Fibroblast of peridontal ligament (primary cell): ENCODE measurements at regions not wholly inside any gene's neighbourhood (a gene's known extent, or its start where the extent isn't known, plus 50 kb on each side); places are given as distances from the start of the nearest gene placed in this dataset.

Experiments used
- DNase-seq: peaks from one replicate; pipeline ENCODE4 v3.0.0-alpha.2; 2010; ENCODE audit errors: extremely low read depth

DNA sequence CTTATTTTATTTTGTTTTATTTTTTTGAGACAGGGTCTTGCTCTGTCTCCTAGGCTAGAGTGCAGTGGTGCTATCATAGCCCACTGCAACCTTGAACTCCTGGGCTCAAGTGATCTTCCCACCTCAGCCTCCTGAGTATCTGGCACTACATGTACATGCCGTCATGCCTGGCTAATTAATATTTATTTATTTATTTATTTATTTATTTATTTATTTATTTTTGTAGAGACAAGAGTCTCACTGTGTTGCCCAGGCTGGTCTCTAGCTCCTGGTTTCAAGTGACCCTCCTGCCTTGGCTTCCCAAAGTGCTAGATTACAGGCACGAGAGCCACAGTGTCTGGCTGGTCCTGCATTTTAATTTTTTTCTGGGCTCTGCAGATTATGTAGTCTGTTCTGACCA is 84.9 kb upstream of the BCOR start:
- no peak for DNase-seq

- no peak for DNase-seq
These were observed 84.3 kb upstream of the BCOR start for GRCh38 chrX:40182095-40182494.

DNA sequence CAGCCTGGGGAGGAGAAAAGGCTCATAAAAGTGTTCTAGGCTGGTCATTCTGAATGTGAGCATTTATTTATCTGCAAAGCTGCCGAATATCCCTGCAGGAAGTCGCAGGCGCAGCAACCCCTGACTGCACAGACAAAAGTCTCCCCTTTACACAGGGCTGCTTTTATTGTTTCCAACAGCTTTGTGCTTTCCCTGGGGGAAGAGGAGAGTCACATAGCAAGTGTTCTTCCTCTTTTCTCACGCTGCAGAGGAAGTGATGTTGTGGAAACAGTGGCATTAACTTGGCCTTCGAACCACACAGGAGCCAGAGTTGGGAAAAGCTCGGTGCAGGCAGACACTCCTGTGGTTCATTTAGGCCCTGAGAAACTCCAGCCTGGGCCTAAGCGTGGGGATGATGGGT is 81.5 kb upstream of the BCOR start:
- no peak for DNase-seq

GRCh38 chrX:40177942-40178715 is 80.4 kb upstream of the BCOR start:
- no peak for DNase-seq

GRCh38 chrX:40177489-40177888 is 79.7 kb upstream of the BCOR start:
- no peak for DNase-seq

DNA sequence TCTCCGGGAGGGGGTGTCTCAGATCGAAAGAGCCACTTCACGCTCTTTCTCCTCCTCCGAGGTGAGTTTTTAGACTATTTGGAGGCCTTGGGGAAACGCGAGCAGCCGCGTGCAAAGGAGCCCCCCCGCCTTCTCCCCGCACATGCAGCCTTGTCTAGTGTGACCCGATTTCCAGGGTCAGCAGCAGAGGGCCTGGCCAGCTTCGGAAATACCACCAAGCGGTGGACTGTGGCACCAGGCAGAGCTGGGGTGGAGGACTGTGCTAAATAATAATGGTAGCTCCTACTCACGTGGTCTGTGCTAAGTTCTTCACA is 79.3 kb upstream of the BCOR start:
- DNase-seq, result no peak

- DNase-seq, result no peak
These were observed 78.8 kb upstream of the BCOR start for GRCh38 chrX:40176351-40177116.

GRCh38 chrX:40175511-40176350 is 78.0 kb upstream of the BCOR start:
- DNase-seq, result no peak

DNA sequence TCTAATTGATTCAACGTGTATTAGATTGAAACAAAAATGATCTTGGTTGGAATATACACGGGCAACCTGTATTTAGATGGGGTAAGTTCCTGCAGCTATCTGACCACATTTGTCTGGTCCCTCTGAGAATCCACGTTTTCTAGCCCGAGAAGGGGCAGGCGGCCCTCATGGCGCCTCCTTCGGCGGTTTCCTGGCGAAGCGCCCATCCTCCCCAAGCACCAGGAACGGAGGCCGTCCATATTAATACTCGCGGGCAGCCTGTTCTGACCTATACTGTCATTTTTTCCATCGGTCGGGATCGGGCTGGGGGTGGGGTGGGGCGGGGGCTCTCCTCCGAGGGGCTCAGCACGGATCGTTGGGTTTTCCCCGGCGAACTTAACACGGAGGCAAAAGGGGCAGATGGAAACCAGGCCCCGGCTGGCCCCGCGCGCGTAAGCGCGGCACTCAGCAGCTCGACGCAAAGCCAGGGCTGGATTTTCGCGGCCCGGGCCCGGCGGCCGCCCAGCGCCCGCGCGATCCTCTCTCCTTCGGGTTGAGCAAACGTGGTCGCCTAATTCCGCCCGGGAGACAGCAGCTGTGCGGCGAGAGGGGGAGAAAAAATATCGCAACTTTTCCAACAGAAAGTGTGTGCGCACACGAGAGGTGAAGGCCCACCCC is 77.2 kb upstream of the BCOR start:
- peak; percentile 32 for DNase-seq

DNA sequence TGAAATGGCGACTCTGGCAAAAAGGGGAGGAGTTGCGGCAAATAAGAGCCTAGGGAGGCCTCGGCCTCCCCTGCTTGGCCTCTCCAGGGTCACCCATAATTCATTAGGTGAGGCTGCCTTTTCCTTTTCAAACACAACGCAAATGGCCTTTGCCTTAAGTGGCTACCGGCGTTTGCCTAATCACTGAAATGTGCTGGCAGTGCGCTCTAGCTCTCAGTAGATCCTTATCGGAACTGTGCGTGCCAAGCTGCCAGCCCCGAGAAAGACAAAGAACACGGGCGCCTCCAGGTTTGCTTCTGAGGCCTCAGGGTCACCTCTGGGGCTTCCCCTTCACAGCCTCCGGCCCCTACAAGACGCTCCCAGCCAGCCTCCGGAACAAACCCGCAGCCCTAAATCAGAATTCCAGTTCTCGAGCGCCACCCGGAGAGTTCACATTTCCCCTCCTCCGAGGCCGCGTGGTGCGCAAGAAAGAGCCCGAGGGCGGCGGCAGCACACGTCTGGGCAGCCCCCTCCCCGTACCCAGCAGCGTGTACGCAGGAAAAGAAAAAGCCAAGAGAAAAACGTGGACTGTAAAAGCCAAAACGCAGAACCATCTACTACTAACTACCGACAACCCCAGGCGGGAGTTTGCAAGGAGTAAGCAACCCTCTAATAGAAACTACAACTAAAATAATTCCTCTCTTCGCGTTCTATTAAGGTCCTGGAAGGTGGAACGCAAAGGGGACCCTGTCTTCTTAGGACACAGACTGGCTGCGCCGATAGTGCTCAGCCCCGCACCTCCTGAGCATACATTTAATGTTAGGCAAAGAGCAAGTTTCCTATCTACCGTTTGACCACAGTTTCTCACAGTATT is 76.5 kb upstream of the BCOR start:
- DNase-seq, result no peak

- no peak for DNase-seq
These were observed 75.6 kb upstream of the BCOR start for GRCh38 chrX:40173143-40174000.

- DNase-seq, result peak; percentile 42
These were observed 74.8 kb upstream of the BCOR start for GRCh38 chrX:40172401-40173142.

GRCh38 chrX:40171513-40172400 is 74.0 kb upstream of the BCOR start:
- peak; percentile 40 for DNase-seq

GRCh38 chrX:40170830-40171512 is 73.2 kb upstream of the BCOR start:
- DNase-seq, result no peak

GRCh38 chrX:40169193-40170101 is 71.7 kb upstream of the BCOR start:
- peak; percentile 70 for DNase-seq

DNA sequence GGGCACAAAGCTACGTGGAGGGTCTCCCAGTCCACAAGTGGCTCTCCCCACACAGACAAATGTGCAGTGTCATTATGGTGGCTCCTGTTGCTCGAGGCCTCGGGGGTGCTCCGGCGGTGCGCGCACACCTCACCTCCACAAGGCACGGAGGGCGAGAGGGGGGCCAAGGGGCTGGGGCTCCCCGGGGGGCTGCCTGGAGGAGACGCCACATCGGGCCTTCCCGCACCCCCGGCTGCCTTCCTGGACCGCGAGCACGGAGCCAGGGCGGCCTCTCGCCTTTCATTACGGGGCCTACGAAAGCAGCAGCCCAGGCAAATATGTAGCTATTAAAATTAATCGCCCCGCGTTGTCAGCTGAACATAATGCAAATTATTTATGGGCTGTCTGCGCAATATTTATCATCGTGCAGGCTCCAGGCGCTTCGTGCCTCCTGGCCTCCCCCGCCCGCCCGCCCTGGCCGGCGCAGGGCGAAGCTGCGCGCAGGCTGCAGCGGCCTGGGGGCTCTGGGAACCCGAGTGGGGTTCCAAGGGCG is 70.8 kb upstream of the BCOR start:
- DNase-seq, result no peak
